NOMO-1 treated with dmso at 0.1 percent for 144 hours (cell line): ENCODE measurements at regions not wholly inside any gene's neighbourhood (a gene's known extent, or its start where the extent isn't known, plus 50 kb on each side); places are given as distances from the start of the nearest gene placed in this dataset.

Source experiments
- DNase-seq: peaks from one replicate; lab custom pipeline; 2025; ENCODE audit not compliant: unreplicated experiment; lab: John Stamatoyannopoulos, UW

- DNase-seq = no peak
Observed at GRCh38 chr7:124515106-124515830, 250.3 kb downstream of the GPR37 start.

GRCh38 chr7:124514471-124514870 is 251.1 kb downstream of the GPR37 start:
- DNase-seq = no peak

GRCh38 chr7:124497176-124497575 is 268.4 kb downstream of the GPR37 start:
- no peak for DNase-seq

GRCh38 chr7:124489925-124490324 is 275.7 kb downstream of the GPR37 start:
- no peak for DNase-seq

- DNase-seq = no peak
Observed at GRCh38 chr7:124489082-124489819, 276.3 kb downstream of the GPR37 start.

- no peak for DNase-seq
Observed at GRCh38 chr7:124482229-124482628, 283.4 kb downstream of the GPR37 start.

- no peak for DNase-seq
Observed at GRCh38 chr7:124480821-124481290, 284.7 kb downstream of the GPR37 start.

- no peak for DNase-seq
Observed at GRCh38 chr7:124480036-124480820, 285.4 kb downstream of the GPR37 start.

- DNase-seq = no peak
Observed at GRCh38 chr7:124462249-124462648, 303.3 kb downstream of the GPR37 start.

GRCh38 chr7:124460555-124460954 is 305.0 kb downstream of the GPR37 start:
- DNase-seq = no peak

- DNase-seq = no peak
Observed at GRCh38 chr7:124460056-124460450, 305.5 kb downstream of the GPR37 start.

GRCh38 chr7:124459101-124460055 is 306.2 kb downstream of the GPR37 start:
- no peak for DNase-seq

- no peak for DNase-seq
Observed at GRCh38 chr7:124457841-124458240, 307.8 kb downstream of the GPR37 start.

GRCh38 chr7:124456286-124456685 is 309.3 kb downstream of the GPR37 start:
- no peak for DNase-seq

- DNase-seq = no peak
Observed at GRCh38 chr7:124452186-124452585, 313.4 kb downstream of the GPR37 start.

- no peak for DNase-seq
Observed at GRCh38 chr7:124449896-124450295, 315.7 kb downstream of the GPR37 start.

GRCh38 chr7:124444696-124445480 is 320.7 kb downstream of the GPR37 start:
- no peak for DNase-seq

GRCh38 chr7:124443762-124444161 is 321.8 kb downstream of the GPR37 start:
- DNase-seq = no peak

- no peak for DNase-seq
Observed at GRCh38 chr7:124440081-124440480, 325.5 kb downstream of the GPR37 start.
